Transverse colon (tissue), 4 donors: ENCODE measurements at regions not wholly inside any gene's neighbourhood (a gene's known extent, or its start where the extent isn't known, plus 50 kb on each side); places are given as distances from the start of the nearest gene placed in this dataset.
"Not testable (repeated sequence)": the region's sequence is repeated elsewhere in the genome, so short reads cannot be mapped to it uniquely, and the experiment has no call there.

Experiments
- DNase-seq: peaks from one replicate; pipeline ENCODE4 v3.0.0-alpha.2; 2019
- H3K27ac ChIP-seq, 4 donors: fragments of 200-600 bp; sonication (generic); 2 replicates each; pipeline ENCODE4 v1.5.1; 2016 to 2018; ENCODE audit warnings: inconsistent platforms in 4 of 4
- H3K27me3 ChIP-seq: fragments of 200-600 bp; sonication (generic); 2 replicates; pipeline ENCODE4 v1.5.1; 2017; ENCODE audit warnings: inconsistent platforms
- H3K36me3 ChIP-seq, 4 donors: fragments of 200-600 bp; sonication (generic); 2 replicates each; pipeline ENCODE4 v1.5.1; 2017 to 2019; ENCODE audit warnings: inconsistent platforms in 4 of 4
- H3K4me1 ChIP-seq, 4 donors: fragments of 200-600 bp; sonication (generic); 2 replicates each; pipeline ENCODE4 v1.5.1; 2017 to 2020; ENCODE audit warnings: inconsistent platforms in 4 of 4
- H3K4me3 ChIP-seq, 4 donors: fragments of 200-600 bp; sonication (generic); 1 replicate in 1 of 4; 2 replicates in 3 of 4; pipeline versions ENCODE4 v1.5.1 to v1.6.1; 2017 to 2019; ENCODE audit warnings: inconsistent platforms in 4 of 4
- H3K9me3 ChIP-seq, 2 donors: fragments of 200-600 bp; sonication (generic); 2 replicates each; pipeline ENCODE4 v1.5.1; 2017 to 2019; ENCODE audit warnings: inconsistent platforms in 2 of 2
- CTCF ChIP-seq, 5 experiments: fragments of 200-600 bp in 3 of 5; fragments of 450-650 bp in 2 of 5; sonication (generic) in 3 of 5; IDR thresholded peaks; 1 replicate in 2 of 5; 2 replicates in 3 of 5; pipeline ENCODE4 v1.5.1; 2016 to 2017; ENCODE audit warnings: antibody characterized with exemption in 5 of 5, inconsistent platforms in 3 of 5, mild to moderate bottlenecking in 2 of 5, moderate library complexity in 1 of 5
- EP300 ChIP-seq: sonication (generic); formaldehyde crosslinking; IDR thresholded peaks from one replicate; pipeline ENCODE4 v1.6.1; 2017; ENCODE audit warnings: antibody characterized with exemption, low read depth
- POLR2A ChIP-seq: fragments of 450-650 bp; IDR thresholded peaks from one replicate; pipeline ENCODE4 v1.6.1; 2016; ENCODE audit warnings: antibody characterized with exemption, mild to moderate bottlenecking, moderate library complexity
- POLR2AphosphoS5 ChIP-seq, 3 donors: sonication (generic); formaldehyde crosslinking; IDR thresholded peaks; one replicate each; pipeline ENCODE4 v1.6.1; 2016; ENCODE audit warnings: antibody characterized with exemption in 3 of 3
- WGBS, 2 donors: methylation state at CpG; one replicate each; pipeline ENCODE4 v1.1.5; 2018; ENCODE audit warnings: low coverage in 1 of 2; 5-methylcytosine and 5-hydroxymethylcytosine counted together
- in situ Hi-C, 4 donors: fragments of 200-750 bp; cut with MboI; loops; one replicate each; pipeline versions ENCODE4 v1.15.0 to v1.15.1; 2017; ENCODE audit warnings: low sequenced_read_pairs in 3 of 4, low pct_ligation_motif_present in 1 of 4, low pct_unique_long_range_greater_than_20kb in 1 of 4
- intact Hi-C: fragments of 100-400 bp; cut with DNase I; formaldehyde crosslinking; loops from one replicate; pipeline ENCODE4 v1.15.1; 2023; ENCODE audit warnings: low total_unique reads

GRCh38 chr7:159311172-159311494 lies 166.5 kb upstream of the VIPR2 start:
- no peaks in the 10 kb centered on the region for H3K36me3 ChIP-seq
- H3K4me1 ChIP-seq, result no peaks in the 10 kb centered on the region
- no peak for DNase-seq
- H3K9me3 ChIP-seq, result no peaks in the 10 kb centered on the region
- TF ChIP-seq CTCF (IDR thresholded peaks at IDR 0.05) (no peak), EP300 (no peak), POLR2AphosphoS5 (IDR thresholded peaks at IDR 0.05) (no peak), POLR2A (no peak)
- WGBS, 2 donors, result 88% methylated on average over 1 of the region's 1 CpG; no CpG with 5 or more reads in 1 of the 2 donors
- intact Hi-C loops (no loop called here), in situ Hi-C loops (no loop called here)
- no peaks in the 10 kb centered on the region for H3K27me3 ChIP-seq
- H3K4me3 ChIP-seq, result no peak overlapping the region
- H3K27ac ChIP-seq, result no peak overlapping the region

GRCh38 chr7:159310457-159311171 lies 165.9 kb upstream of the VIPR2 start:
- in situ Hi-C loops (no loop called here), intact Hi-C loops (no loop called here)
- no peak overlapping the region for H3K4me3 ChIP-seq
- H3K27me3 ChIP-seq, result no peaks in the 10 kb centered on the region
- no peak for DNase-seq
- no peak overlapping the region for H3K27ac ChIP-seq
- H3K9me3 ChIP-seq, result no peaks in the 10 kb centered on the region
- H3K4me1 ChIP-seq, result no peaks in the 10 kb centered on the region
- 54 to 60% methylated on average over 5 of the region's 5 CpGs for WGBS, 2 donors
- no peaks in the 10 kb centered on the region for H3K36me3 ChIP-seq
- TF ChIP-seq CTCF (IDR thresholded peaks at IDR 0.05) (no peak), EP300 (no peak), POLR2AphosphoS5 (IDR thresholded peaks at IDR 0.05) (no peak), POLR2A (no peak)

GRCh38 chr7:159309214-159309613 lies 164.5 kb upstream of the VIPR2 start:
- WGBS, 2 donors, result 39 to 52% methylated on average over 2 of the region's 2 CpGs
- in situ Hi-C loops, DNase-seq: not testable (repeated sequence)

GRCh38 chr7:159306012-159306411 lies 161.3 kb upstream of the VIPR2 start:
- in situ Hi-C loops (no loop called here), intact Hi-C loops (no loop called here)
- no peaks in the 10 kb centered on the region for H3K4me1 ChIP-seq
- H3K9me3 ChIP-seq, result no peaks in the 10 kb centered on the region
- TF ChIP-seq CTCF (IDR thresholded peaks at IDR 0.05) (no peak), EP300 (no peak), POLR2AphosphoS5 (IDR thresholded peaks at IDR 0.05) (no peak), POLR2A (no peak)
- 88% methylated on average over 2 of the region's 2 CpGs; no CpG with 5 or more reads in 1 of the 2 donors for WGBS, 2 donors
- H3K36me3 ChIP-seq, result no peaks in the 10 kb centered on the region
- H3K27ac ChIP-seq, result no peak overlapping the region
- DNase-seq, result no peak
- no peak overlapping the region for H3K4me3 ChIP-seq
- H3K27me3 ChIP-seq, result no peaks in the 10 kb centered on the region

More at GRCh38 chr7:159309214-159309613, 164.5 kb upstream of the VIPR2 start:
- H3K27ac ChIP-seq, H3K36me3 ChIP-seq, H3K27me3 ChIP-seq, H3K4me3 ChIP-seq, H3K4me1 ChIP-seq, H3K9me3 ChIP-seq, intact Hi-C loops: not testable (repeated sequence)

- H3K4me3 ChIP-seq, H3K27me3 ChIP-seq, H3K36me3 ChIP-seq, H3K9me3 ChIP-seq, in situ Hi-C loops, H3K4me1 ChIP-seq, intact Hi-C loops, H3K27ac ChIP-seq, DNase-seq: not testable (repeated sequence)
- WGBS, 2 donors, result 11 to 23% methylated on average over 3 of the region's 3 CpGs
Observed at GRCh38 chr7:159305185-159305584, 160.5 kb upstream of the VIPR2 start.

- H3K27ac ChIP-seq, H3K4me3 ChIP-seq, DNase-seq, H3K9me3 ChIP-seq, in situ Hi-C loops, intact Hi-C loops, H3K36me3 ChIP-seq, H3K4me1 ChIP-seq, H3K27me3 ChIP-seq: not testable (repeated sequence)
- WGBS, 2 donors, result 75 to 78% methylated on average over 2 of the region's 2 CpGs
Observed at GRCh38 chr7:159303510-159303909, 158.8 kb upstream of the VIPR2 start.
